ENCODE measurements at regions not wholly inside any gene's neighbourhood (a gene's known extent, or its start where the extent isn't known, plus 50 kb on each side); places are given as distances from the start of the nearest gene placed in this dataset.
A peak's percentile ranks its signal among the peaks of the same experiment; 100 is the strongest.

DNA sequence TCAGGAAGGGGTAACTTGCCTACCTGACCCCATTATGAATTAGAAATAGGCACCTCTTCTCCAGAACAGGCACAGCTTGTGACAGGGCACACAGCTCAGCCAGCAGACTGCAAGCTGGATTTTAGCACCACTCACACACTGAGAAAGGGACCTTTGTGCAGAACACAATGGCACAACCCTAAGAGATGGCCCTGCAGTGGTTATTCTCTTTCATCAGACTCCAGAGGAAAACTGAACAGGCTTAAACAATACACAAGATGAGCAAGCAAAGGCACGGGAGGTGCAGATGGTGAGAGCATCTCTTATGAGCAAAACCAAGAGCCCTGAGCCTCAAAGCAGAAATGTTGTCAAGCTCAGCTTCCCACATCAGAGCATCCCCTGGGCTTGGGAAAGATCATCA is 93.8 kb upstream of the LRRC55 start:
- H3K4me3 ChIP-seq (ENCODE audit: low read depth in 1 of 3, low read length in 3 of 3): no peak overlapping the region
- H3K4me1 ChIP-seq (ENCODE audit: control insufficient read depth in 4 of 4, insufficient read depth in 4 of 4, low read length in 3 of 4): no peaks in the 10 kb centered on the region
- H3K9me3 ChIP-seq (ENCODE audit: control insufficient read depth in 4 of 4, low read length in 3 of 4): no peaks in the 10 kb centered on the region
- no peaks in the 10 kb centered on the region for H3K36me3 ChIP-seq (ENCODE audit: control insufficient read depth in 4 of 4, insufficient read depth in 3 of 4, low read depth in 1 of 4, low read length in 3 of 4)
- DNase-seq (ENCODE audit: low spot score): no peak
- no peak for TF ChIP-seq RXRA (IDR thresholded peaks at IDR 0.05)
- TF ChIP-seq SP1 (IDR thresholded peaks at IDR 0.05): no peak
- TF ChIP-seq, protein P1, sequence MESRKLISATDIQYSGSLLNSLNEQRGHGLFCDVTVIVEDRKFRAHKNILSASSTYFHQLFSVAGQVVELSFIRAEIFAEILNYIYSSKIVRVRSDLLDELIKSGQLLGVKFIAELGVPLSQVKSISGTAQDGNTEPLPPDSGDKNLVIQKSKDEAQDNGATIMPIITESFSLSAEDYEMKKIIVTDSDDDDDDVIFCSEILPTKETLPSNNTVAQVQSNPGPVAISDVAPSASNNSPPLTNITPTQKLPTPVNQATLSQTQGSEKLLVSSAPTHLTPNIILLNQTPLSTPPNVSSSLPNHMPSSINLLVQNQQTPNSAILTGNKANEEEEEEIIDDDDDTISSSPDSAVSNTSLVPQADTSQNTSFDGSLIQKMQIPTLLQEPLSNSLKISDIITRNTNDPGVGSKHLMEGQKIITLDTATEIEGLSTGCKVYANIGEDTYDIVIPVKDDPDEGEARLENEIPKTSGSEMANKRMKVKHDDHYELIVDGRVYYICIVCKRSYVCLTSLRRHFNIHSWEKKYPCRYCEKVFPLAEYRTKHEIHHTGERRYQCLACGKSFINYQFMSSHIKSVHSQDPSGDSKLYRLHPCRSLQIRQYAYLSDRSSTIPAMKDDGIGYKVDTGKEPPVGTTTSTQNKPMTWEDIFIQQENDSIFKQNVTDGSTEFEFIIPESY (IDR thresholded peaks at IDR 0.05): no peak
- no peak for TF ChIP-seq HNF4A (conservative IDR thresholded peaks at IDR 0.05)
- TF ChIP-seq NR2F2 (IDR thresholded peaks at IDR 0.05): no peak
- TF ChIP-seq, protein P2, sequence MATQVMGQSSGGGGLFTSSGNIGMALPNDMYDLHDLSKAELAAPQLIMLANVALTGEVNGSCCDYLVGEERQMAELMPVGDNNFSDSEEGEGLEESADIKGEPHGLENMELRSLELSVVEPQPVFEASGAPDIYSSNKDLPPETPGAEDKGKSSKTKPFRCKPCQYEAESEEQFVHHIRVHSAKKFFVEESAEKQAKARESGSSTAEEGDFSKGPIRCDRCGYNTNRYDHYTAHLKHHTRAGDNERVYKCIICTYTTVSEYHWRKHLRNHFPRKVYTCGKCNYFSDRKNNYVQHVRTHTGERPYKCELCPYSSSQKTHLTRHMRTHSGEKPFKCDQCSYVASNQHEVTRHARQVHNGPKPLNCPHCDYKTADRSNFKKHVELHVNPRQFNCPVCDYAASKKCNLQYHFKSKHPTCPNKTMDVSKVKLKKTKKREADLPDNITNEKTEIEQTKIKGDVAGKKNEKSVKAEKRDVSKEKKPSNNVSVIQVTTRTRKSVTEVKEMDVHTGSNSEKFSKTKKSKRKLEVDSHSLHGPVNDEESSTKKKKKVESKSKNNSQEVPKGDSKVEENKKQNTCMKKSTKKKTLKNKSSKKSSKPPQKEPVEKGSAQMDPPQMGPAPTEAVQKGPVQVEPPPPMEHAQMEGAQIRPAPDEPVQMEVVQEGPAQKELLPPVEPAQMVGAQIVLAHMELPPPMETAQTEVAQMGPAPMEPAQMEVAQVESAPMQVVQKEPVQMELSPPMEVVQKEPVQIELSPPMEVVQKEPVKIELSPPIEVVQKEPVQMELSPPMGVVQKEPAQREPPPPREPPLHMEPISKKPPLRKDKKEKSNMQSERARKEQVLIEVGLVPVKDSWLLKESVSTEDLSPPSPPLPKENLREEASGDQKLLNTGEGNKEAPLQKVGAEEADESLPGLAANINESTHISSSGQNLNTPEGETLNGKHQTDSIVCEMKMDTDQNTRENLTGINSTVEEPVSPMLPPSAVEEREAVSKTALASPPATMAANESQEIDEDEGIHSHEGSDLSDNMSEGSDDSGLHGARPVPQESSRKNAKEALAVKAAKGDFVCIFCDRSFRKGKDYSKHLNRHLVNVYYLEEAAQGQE (IDR thresholded peaks at IDR 0.05): no peak
- no peak for TF ChIP-seq FOXA1 (IDR thresholded peaks at IDR 0.05)
- TF ChIP-seq, protein P3, sequence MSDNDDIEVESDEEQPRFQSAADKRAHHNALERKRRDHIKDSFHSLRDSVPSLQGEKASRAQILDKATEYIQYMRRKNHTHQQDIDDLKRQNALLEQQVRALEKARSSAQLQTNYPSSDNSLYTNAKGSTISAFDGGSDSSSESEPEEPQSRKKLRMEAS (IDR thresholded peaks at IDR 0.05): no peak
- no peak for TF ChIP-seq RAD21 (IDR thresholded peaks at IDR 0.05)
- no peak for TF ChIP-seq FOXA2 (IDR thresholded peaks at IDR 0.05)
- TF ChIP-seq TAF1 (conservative IDR thresholded peaks at IDR 0.05): no peak
- no peak for TF ChIP-seq JUND (IDR thresholded peaks at IDR 0.05)
- TF ChIP-seq, protein P4, sequence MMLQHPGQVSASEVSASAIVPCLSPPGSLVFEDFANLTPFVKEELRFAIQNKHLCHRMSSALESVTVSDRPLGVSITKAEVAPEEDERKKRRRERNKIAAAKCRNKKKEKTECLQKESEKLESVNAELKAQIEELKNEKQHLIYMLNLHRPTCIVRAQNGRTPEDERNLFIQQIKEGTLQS (IDR thresholded peaks at IDR 0.05): no peak
- H3K27ac ChIP-seq (ENCODE audit: low read depth in 1 of 2, low read length in 2 of 2): no peak overlapping the region
- H3K27me3 ChIP-seq (ENCODE audit: control insufficient read depth in 4 of 4, insufficient read depth in 4 of 4, low read length in 3 of 4): peaks cover 0 to 11% (median 2%) of the 10 kb centered on the region in 4 donors
- WGBS: 55% methylated on average over 1 of the region's 1 CpG
- no peak overlapping the region for H3K9ac ChIP-seq (ENCODE audit: low read depth in 1 of 2, low read length in 2 of 2)

DNA sequence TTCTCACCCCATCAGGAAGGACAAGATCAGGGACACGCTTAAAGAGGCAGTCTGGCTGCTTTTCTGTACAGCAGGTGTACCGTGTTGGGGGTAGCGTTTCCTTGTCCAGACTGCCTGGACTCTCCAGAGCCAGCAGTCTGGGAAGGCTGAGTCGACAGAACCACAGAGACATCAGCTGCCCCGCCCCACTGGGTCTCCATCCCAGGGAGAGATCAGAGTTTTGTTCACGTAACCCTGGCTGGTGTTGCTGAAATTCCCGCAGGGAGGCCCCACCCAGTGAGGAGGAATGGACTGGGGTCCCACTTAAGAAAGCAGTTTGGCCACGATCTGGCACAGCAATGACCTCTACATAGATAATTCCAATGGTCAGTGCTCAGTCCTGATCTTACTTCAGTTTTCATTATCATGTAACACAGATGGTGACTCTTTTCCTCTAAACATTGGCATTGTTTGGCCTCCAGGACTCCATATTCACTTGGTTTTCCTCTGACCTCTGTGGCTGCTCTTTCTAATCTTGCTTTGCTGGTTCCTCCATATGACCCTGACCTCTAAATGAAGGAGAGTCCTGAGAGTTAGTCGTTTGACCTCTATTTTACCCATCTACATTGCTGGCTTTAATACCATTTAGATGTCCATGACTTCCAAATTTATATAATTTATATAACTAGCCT is 89.6 kb upstream of the LRRC55 start:
- Histone ChIP-seq H3K36me3 (ENCODE audit: control insufficient read depth in 4 of 4, insufficient read depth in 3 of 4, low read depth in 1 of 4, low read length in 3 of 4) (no peaks in the 10 kb centered on the region), H3K4me3 (ENCODE audit: low read depth in 1 of 3, low read length in 3 of 3) (no peak overlapping the region), H3K9ac (ENCODE audit: low read depth in 1 of 2, low read length in 2 of 2) (no peak overlapping the region), H3K9me3 (ENCODE audit: control insufficient read depth in 4 of 4, low read length in 3 of 4) (no peaks in the 10 kb centered on the region), H3K27me3 (ENCODE audit: control insufficient read depth in 4 of 4, insufficient read depth in 4 of 4, low read length in 3 of 4) (peaks cover 0 to 11% (median 2%) of the 10 kb centered on the region in 4 donors), H3K27ac (ENCODE audit: low read depth in 1 of 2, low read length in 2 of 2) (no peak overlapping the region), H3K4me1 (ENCODE audit: control insufficient read depth in 4 of 4, insufficient read depth in 4 of 4, low read length in 3 of 4) (no peaks in the 10 kb centered on the region)
- WGBS: 69% methylated on average over 9 of the region's 9 CpGs
- DNase-seq (ENCODE audit: low spot score): no peak
- TF ChIP-seq HNF4A (conservative IDR thresholded peaks at IDR 0.05) (no peak), GABPA (IDR thresholded peaks at IDR 0.05 in 1 of 2, conservative IDR thresholded peaks at IDR 0.05 in 1 of 2) (no peak), NR2F2 (IDR thresholded peaks at IDR 0.05) (peak; percentile 94), SP1 (IDR thresholded peaks at IDR 0.05) (no peak), HNF4G (IDR thresholded peaks at IDR 0.05) (no peak), RAD21 (IDR thresholded peaks at IDR 0.05) (no peak)
- TF ChIP-seq, protein P3 (IDR thresholded peaks at IDR 0.05): no peak
